ENCODE measurements at regions not wholly inside any gene's neighbourhood (a gene's known extent, or its start where the extent isn't known, plus 50 kb on each side); places are given as distances from the start of the nearest gene placed in this dataset.

GRCh38 chrX:39169976-39170375, 368.7 kb downstream of the MID1IP1 start:
- Mint-ChIP-seq H3K9me3 (no peaks in the 10 kb centered on the region), H3K4me3 (no peak overlapping the region), H3K36me3 (no peaks in the 10 kb centered on the region), H3K27ac (no peak overlapping the region), H3K4me1 (peaks cover 18% of the 10 kb centered on the region), H3K27me3 (no peaks in the 10 kb centered on the region)
- DNase-seq: no peak
- CTCF ChIA-PET: interaction anchor here (1.5 kb wide), 1 partner anchor 73 kb away, joined by 4 read pairs; no protein-coding TSS in a partner anchor

- DNase-seq: no peak
- Mint-ChIP-seq H3K36me3 (no peaks in the 10 kb centered on the region), H3K4me3 (no peak overlapping the region), H3K27ac (no peak overlapping the region), H3K9me3 (no peaks in the 10 kb centered on the region), H3K4me1 (peaks cover 22% of the 10 kb centered on the region), H3K27me3 (no peaks in the 10 kb centered on the region)
- CTCF ChIA-PET: interaction anchor here (1.5 kb wide), 1 partner anchor 72 kb away, joined by 4 read pairs; no protein-coding TSS in a partner anchor
Observed at GRCh38 chrX:39170464-39170863, 369.2 kb downstream of the MID1IP1 start.

DNA sequence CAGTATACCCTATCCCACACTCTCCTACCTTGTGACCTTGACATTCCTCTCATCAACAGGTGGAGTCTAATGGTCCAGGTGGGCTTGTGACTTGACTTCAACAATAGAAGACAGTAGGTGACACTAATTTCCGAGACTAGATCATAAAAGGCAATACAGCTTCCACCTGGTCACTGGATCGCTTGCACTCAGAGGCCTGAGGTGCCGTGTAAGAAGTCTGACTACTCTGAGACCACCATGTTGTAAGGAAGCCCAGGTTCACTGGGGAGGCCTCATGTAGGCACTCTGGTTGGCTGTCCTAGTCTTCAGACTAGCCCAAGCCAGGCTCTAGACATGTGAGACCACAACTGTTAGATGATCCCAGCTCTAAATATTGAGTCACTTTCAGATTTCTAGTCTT, 370.4 kb downstream of the MID1IP1 start:
- Mint-ChIP-seq H3K9me3 (no peaks in the 10 kb centered on the region), H3K4me3 (no peak overlapping the region), H3K36me3 (no peaks in the 10 kb centered on the region), H3K27ac (no peak overlapping the region), H3K4me1 (peaks cover 27% of the 10 kb centered on the region), H3K27me3 (peaks cover 3% of the 10 kb centered on the region)
- no peak for DNase-seq
- CTCF ChIA-PET: interaction anchor here (1.5 kb wide), 1 partner anchor 71 kb away, joined by 4 read pairs; no protein-coding TSS in a partner anchor

- Mint-ChIP-seq H3K36me3 (no peaks in the 10 kb centered on the region), H3K27me3 (peaks cover 4% of the 10 kb centered on the region), H3K27ac (peak overlapping the region; percentile 76), H3K4me1 (peaks cover 19% of the 10 kb centered on the region), H3K4me3 (peak overlapping the region; percentile 31), H3K9me3 (no peaks in the 10 kb centered on the region)
- CTCF ChIA-PET: no interaction called here
- DNase-seq: no peak
Observed at GRCh38 chrX:39174241-39174771, 373.0 kb downstream of the MID1IP1 start.

DNA sequence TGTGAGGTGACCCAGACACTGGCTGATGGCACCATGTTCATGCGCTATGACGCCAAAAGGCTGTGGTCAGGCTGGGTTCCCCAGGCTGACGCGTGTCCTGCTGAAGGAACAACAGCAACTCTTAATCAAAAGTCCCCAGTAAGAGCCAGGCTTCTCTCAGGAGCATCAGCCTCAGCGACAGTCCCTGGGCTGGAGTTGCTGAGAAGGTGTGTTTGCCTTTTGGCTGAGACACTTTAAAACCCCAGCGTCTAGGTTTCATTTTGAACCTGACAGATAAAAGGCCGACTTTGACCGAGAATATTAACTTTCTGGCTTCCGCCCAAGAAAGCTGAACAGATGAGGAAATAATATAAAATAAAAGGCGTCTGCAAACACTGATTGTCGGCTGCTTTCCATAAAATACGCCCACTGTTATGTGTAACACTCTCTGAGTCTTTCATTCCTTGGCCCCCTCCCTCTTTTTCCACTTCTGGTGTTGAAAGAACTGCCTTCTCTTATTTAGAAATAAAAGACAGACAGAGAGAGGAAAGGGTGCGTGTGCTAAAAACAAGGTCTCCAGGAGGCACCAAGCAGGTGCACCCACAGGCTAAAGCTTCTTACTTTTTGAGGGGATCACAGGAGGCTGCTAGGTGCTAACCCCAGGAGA, 373.6 kb downstream of the MID1IP1 start:
- peak; percentile 33 for DNase-seq
- H3K4me3 Mint-ChIP-seq: peak overlapping the region; percentile 31
- H3K4me1 Mint-ChIP-seq: peaks cover 19% of the 10 kb centered on the region
- H3K27ac Mint-ChIP-seq: peak overlapping the region; percentile 76
- no peaks in the 10 kb centered on the region for H3K36me3 Mint-ChIP-seq
- CTCF ChIA-PET: no interaction called here
- peaks cover 4% of the 10 kb centered on the region for H3K27me3 Mint-ChIP-seq
- no peaks in the 10 kb centered on the region for H3K9me3 Mint-ChIP-seq

- Mint-ChIP-seq H3K4me3 (no peak overlapping the region), H3K36me3 (no peaks in the 10 kb centered on the region), H3K27ac (peak overlapping the region; percentile 76), H3K4me1 (peaks cover 19% of the 10 kb centered on the region), H3K27me3 (peaks cover 4% of the 10 kb centered on the region), H3K9me3 (no peaks in the 10 kb centered on the region)
- no peak for DNase-seq
- CTCF ChIA-PET: no interaction called here
Observed at GRCh38 chrX:39175418-39176057, 374.3 kb downstream of the MID1IP1 start.

DNA sequence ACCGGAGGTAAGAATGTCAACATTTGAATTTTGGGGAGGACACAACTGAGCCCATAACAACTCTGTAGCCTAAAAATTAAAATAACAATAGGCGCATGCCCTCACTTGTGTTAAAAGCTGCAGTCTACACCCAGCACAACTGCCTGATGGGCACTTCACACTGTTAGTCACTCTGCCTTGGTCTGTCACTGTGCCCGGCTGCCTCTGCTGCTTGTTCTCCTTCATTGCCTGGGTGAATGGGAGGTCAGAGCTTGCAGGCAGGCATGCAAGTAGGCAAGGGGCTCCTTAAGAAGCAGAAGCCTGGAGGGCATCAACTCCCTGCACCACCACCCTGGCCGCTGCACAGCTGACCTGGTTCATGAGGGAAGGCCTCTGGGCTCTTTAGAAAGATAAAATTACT, 374.8 kb downstream of the MID1IP1 start:
- Mint-ChIP-seq H3K4me3 (no peak overlapping the region), H3K9me3 (no peaks in the 10 kb centered on the region), H3K4me1 (peaks cover 19% of the 10 kb centered on the region), H3K36me3 (no peaks in the 10 kb centered on the region), H3K27me3 (peaks cover 4% of the 10 kb centered on the region), H3K27ac (no peak overlapping the region)
- DNase-seq: no peak
- CTCF ChIA-PET: no interaction called here

DNA sequence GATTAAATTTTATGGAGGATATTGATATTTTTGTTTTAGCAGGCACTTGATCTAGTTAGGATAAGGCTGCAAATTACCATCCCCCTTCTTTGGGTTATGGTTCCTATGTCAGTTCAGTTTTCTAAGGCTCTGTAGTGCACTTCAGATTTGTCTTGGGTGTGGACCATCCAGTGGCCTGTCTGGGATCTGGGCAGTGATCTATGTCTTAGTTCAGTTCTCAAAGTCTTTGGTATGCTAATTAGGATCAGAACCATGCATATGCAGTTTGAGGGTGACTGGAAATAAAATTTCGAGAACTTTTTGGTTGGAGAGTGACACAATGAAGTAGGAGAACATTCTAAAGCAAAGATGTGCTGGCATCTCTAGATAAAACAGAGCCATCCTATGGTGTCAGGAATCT, 388.2 kb downstream of the MID1IP1 start:
- peaks cover 4% of the 10 kb centered on the region for H3K27me3 Mint-ChIP-seq
- H3K4me1 Mint-ChIP-seq: no peaks in the 10 kb centered on the region
- H3K27ac Mint-ChIP-seq: no peak overlapping the region
- peaks cover 5% of the 10 kb centered on the region for H3K9me3 Mint-ChIP-seq
- no peaks in the 10 kb centered on the region for H3K36me3 Mint-ChIP-seq
- DNase-seq: no peak
- CTCF ChIA-PET: no interaction called here
- H3K4me3 Mint-ChIP-seq: no peak overlapping the region

DNA sequence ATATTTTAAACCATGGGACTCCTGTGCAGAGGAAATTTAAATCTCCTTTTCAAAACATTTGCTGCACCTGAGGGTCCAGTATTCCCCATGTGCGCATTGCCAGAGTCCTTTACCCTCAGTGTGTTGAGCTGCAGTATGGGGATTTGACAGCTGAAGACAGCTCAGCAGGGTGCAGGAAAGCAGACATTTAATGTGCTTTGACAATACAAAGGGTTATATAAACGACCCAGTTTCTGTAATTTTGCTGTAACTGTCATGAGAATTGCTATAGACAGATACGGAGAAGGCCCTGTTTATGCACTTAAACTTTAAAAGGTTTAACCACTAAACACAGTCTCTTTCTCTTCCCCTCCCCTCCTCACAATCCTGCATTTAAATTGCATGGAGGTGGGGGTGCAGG, 393.4 kb downstream of the MID1IP1 start:
- H3K36me3 Mint-ChIP-seq: peaks cover 1% of the 10 kb centered on the region
- no peaks in the 10 kb centered on the region for H3K27me3 Mint-ChIP-seq
- H3K27ac Mint-ChIP-seq: no peak overlapping the region
- no peak for DNase-seq
- no peaks in the 10 kb centered on the region for H3K9me3 Mint-ChIP-seq
- H3K4me3 Mint-ChIP-seq: no peak overlapping the region
- CTCF ChIA-PET: interaction anchor here (0.7 kb wide), 1 partner anchor 428 kb away, joined by 3 read pairs; no protein-coding TSS in a partner anchor
- H3K4me1 Mint-ChIP-seq: peaks cover 36% of the 10 kb centered on the region

DNA sequence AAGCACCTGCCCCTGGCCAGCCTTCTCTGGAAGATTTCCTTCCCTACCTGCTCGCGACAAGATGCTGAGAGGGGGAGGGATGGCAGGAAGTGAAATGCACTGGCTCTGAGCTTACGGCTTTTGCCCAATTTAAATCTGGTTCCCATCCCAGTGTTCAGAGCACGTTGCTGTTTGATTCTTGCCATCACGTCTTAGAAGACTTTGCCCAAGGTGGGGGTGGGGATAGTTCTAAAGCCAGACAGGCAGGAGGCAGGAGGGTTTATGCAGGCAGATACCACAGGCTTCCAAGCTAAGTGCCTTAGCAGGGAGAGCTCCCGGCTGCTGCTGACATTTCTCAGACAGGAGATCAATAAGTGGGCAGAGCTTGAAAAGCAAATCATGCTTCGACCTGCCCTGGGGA, 393.9 kb downstream of the MID1IP1 start:
- H3K27ac Mint-ChIP-seq: no peak overlapping the region

GRCh38 chrX:39196192-39197102, 395.2 kb downstream of the MID1IP1 start:
- CTCF ChIA-PET: no interaction called here
- H3K9me3 Mint-ChIP-seq: no peaks in the 10 kb centered on the region
- H3K4me1 Mint-ChIP-seq: peaks cover 52% of the 10 kb centered on the region
- peaks cover 1% of the 10 kb centered on the region for H3K36me3 Mint-ChIP-seq
- no peaks in the 10 kb centered on the region for H3K27me3 Mint-ChIP-seq
- peak overlapping the region; percentile 28 for H3K27ac Mint-ChIP-seq
- peak overlapping the region; percentile 11 for H3K4me3 Mint-ChIP-seq
- DNase-seq: peak; percentile 57

More for the DNA sequence above, 393.9 kb downstream of the MID1IP1 start:
- Mint-ChIP-seq H3K9me3 (no peaks in the 10 kb centered on the region), H3K36me3 (peaks cover 1% of the 10 kb centered on the region), H3K4me3 (no peak overlapping the region), H3K27me3 (no peaks in the 10 kb centered on the region), H3K4me1 (peaks cover 39% of the 10 kb centered on the region)
- DNase-seq: no peak
- CTCF ChIA-PET: interaction anchor here (0.7 kb wide), 1 partner anchor 429 kb away, joined by 3 read pairs; no protein-coding TSS in a partner anchor

DNA sequence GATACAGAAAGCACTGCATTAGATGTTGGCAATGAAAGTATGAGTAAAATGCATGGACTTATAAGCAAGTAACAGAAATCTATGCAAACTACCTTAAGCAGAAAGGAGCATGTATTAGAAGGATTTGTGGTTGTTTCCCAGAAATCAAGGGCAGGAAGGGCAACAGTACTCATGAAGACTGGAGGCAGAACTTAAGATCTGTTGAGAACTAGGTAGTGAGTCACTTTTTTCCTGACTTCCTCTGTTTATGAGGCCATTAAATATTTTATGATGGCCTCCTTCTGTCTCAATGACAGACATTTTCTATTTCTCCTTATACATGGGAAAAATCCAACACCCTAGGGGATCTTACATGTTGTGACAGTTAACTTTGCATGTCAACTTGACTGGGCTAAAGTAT, 398.2 kb downstream of the MID1IP1 start:
- Mint-ChIP-seq H3K27ac (no peak overlapping the region), H3K27me3 (no peaks in the 10 kb centered on the region), H3K36me3 (peaks cover 1% of the 10 kb centered on the region), H3K9me3 (no peaks in the 10 kb centered on the region), H3K4me1 (peaks cover 59% of the 10 kb centered on the region), H3K4me3 (no peak overlapping the region)
- CTCF ChIA-PET: no interaction called here
- no peak for DNase-seq

DNA sequence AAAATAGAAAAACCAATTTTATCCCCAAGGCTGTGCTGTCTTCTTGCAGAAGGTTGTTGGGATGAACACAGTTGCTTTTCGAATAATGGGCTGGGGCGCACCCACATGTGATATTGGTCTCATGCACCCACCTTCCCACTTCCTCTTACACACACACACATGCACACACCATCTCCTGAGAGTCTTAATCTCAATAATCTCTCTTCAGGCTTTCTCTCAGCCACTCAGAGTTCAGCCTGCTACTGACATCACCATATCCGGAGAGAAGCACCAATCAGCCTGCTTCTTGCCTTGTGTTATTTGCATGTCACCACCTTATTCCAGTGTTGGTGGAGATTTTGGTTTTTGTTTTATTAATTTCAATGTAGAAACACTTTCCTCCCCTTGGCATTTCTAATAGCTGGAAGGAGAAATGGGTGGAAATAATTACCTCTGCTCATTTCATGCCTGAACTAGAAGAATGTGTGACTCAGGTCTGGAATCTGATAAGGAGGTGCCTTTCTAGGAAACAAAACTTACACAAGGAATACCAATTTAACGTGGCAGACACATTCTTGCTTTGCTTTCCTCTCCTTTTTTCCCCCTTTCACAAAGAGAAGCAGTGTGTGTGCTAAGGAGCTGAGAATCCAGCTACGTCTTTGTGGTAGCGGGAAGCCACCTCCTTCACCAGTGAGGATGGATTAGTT, 400.2 kb downstream of the MID1IP1 start:
- Mint-ChIP-seq H3K27ac (peak overlapping the region; percentile 26), H3K9me3 (no peaks in the 10 kb centered on the region), H3K4me3 (no peak overlapping the region), H3K4me1 (peaks cover 41% of the 10 kb centered on the region), H3K27me3 (no peaks in the 10 kb centered on the region), H3K36me3 (peaks cover 1% of the 10 kb centered on the region)
- CTCF ChIA-PET: interaction anchor here (0.6 kb wide), 1 partner anchor 34 kb away, joined by 3 read pairs; no protein-coding TSS in a partner anchor
- DNase-seq: no peak

GRCh38 chrX:39202641-39203040, 401.4 kb downstream of the MID1IP1 start:
- Mint-ChIP-seq H3K4me3 (no peak overlapping the region), H3K4me1 (peaks cover 30% of the 10 kb centered on the region), H3K27ac (no peak overlapping the region), H3K9me3 (no peaks in the 10 kb centered on the region), H3K36me3 (peaks cover 1% of the 10 kb centered on the region), H3K27me3 (no peaks in the 10 kb centered on the region)
- no peak for DNase-seq
- CTCF ChIA-PET: no interaction called here
